H9 (cell line): ENCODE measurements at regions not wholly inside any gene's neighbourhood (a gene's known extent, or its start where the extent isn't known, plus 50 kb on each side); places are given as distances from the start of the nearest gene placed in this dataset.

Experiments used
- DNase-seq: peaks from one replicate; pipeline ENCODE4 v3.0.0-alpha.2; 2017
- H2AFZ ChIP-seq: one replicate; pipeline ENCODE4 v1.6.1; 2013; ENCODE audit warnings: mild to moderate bottlenecking, low read length, control low read depth, moderate library complexity
- H2AK5ac ChIP-seq: 2 replicates; pipeline ENCODE4 v1.6.1; 2013; ENCODE audit warnings: low read length, control low read depth, mixed read lengths; ENCODE audit not compliant: insufficient read length
- H2BK120ac ChIP-seq: one replicate; pipeline ENCODE4 v1.6.1; 2013; ENCODE audit warnings: low read depth, mild to moderate bottlenecking, low read length, control low read depth, inconsistent platforms; ENCODE audit not compliant: poor library complexity, severe bottlenecking
- H2BK12ac ChIP-seq: 2 replicates; pipeline ENCODE4 v1.6.1; 2013; ENCODE audit warnings: low read length, control low read depth, mixed read lengths, low read depth; ENCODE audit not compliant: insufficient read length
- H2BK15ac ChIP-seq: 2 replicates; pipeline ENCODE4 v1.6.1; 2013; ENCODE audit warnings: low read depth, low read length, control low read depth
- H2BK20ac ChIP-seq: one replicate; pipeline ENCODE4 v1.6.1; 2013; ENCODE audit warnings: low read depth, mild to moderate bottlenecking, low read length, control low read depth, inconsistent platforms; ENCODE audit not compliant: poor library complexity, severe bottlenecking
- H2BK5ac ChIP-seq: 2 replicates; pipeline ENCODE4 v1.6.1; 2013; ENCODE audit warnings: low read length, control low read depth, mixed read lengths; ENCODE audit not compliant: insufficient read length
- H3K14ac ChIP-seq: 2 replicates; pipeline ENCODE4 v1.6.1; 2013; ENCODE audit warnings: low read length, control low read depth; ENCODE audit not compliant: insufficient read depth
- H3K18ac ChIP-seq: 2 replicates; pipeline ENCODE4 v1.6.1; 2013; ENCODE audit warnings: low read depth, mild to moderate bottlenecking, mixed read lengths, low read length, control low read depth; ENCODE audit not compliant: insufficient read length
- H3K23ac ChIP-seq: 2 replicates; pipeline ENCODE4 v1.6.1; 2013; ENCODE audit warnings: low read length, control low read depth, mixed read lengths, low read depth; ENCODE audit not compliant: insufficient read length
- H3K23me2 ChIP-seq: 2 replicates; pipeline ENCODE4 v1.6.1; 2013; ENCODE audit warnings: low read depth, mild to moderate bottlenecking, mixed read lengths, low read length, control low read depth; ENCODE audit not compliant: insufficient read length, poor library complexity, severe bottlenecking
- H3K27ac ChIP-seq: 2 replicates; pipeline ENCODE4 v1.5.1; 2013; ENCODE audit warnings: low read length, control low read depth, mixed read lengths, low read depth; ENCODE audit not compliant: insufficient read length
- H3K27me3 ChIP-seq: 2 replicates; pipeline ENCODE4 v1.6.1; 2013; ENCODE audit warnings: low read length, control low read depth, inconsistent platforms; ENCODE audit not compliant: insufficient read depth
- H3K4ac ChIP-seq: 2 replicates; pipeline ENCODE4 v1.6.1; 2013; ENCODE audit warnings: low read depth, mild to moderate bottlenecking, control low read depth, inconsistent platforms, low read length, moderate library complexity
- H3K4me1 ChIP-seq: 2 replicates; pipeline ENCODE4 v1.6.1; 2013; ENCODE audit warnings: low read length, control low read depth, inconsistent platforms; ENCODE audit not compliant: insufficient read depth
- H3K4me2 ChIP-seq: 2 replicates; pipeline ENCODE4 v1.6.1; 2013; ENCODE audit warnings: low read length, control low read depth, mixed read lengths; ENCODE audit not compliant: insufficient read length, insufficient read depth
- H3K56ac ChIP-seq: 2 replicates; pipeline ENCODE4 v1.6.1; 2013; ENCODE audit warnings: low read depth, mild to moderate bottlenecking, mixed read lengths, low read length, control low read depth; ENCODE audit not compliant: insufficient read length
- H3K79me1 ChIP-seq: 2 replicates; pipeline ENCODE4 v1.6.1; 2013; ENCODE audit warnings: low read depth, mild to moderate bottlenecking, moderate library complexity, low read length, control low read depth, inconsistent platforms; ENCODE audit not compliant: insufficient read depth, poor library complexity, severe bottlenecking
- H3K79me2 ChIP-seq: 2 replicates; pipeline ENCODE4 v1.6.1; 2013; ENCODE audit warnings: low read length, control low read depth, inconsistent platforms; ENCODE audit not compliant: insufficient read depth
- H3K9ac ChIP-seq: 2 replicates; pipeline ENCODE4 v1.6.1; 2013; ENCODE audit warnings: low read length, control low read depth, mixed read lengths; ENCODE audit not compliant: insufficient read length; ENCODE audit errors: extremely low read depth
- H3K9me3 ChIP-seq: one replicate; pipeline ENCODE4 v1.6.1; 2013; ENCODE audit warnings: low read depth, low read length, inconsistent platforms; ENCODE audit not compliant: control insufficient read depth
- H3T11ph ChIP-seq: one replicate; pipeline ENCODE4 v1.6.1; 2013; ENCODE audit warnings: mild to moderate bottlenecking, low read length, control low read depth, inconsistent platforms
- H4K20me1 ChIP-seq: one replicate; pipeline ENCODE4 v1.6.1; 2013; ENCODE audit not compliant: control insufficient read depth, insufficient read length, insufficient read depth
- H4K5ac ChIP-seq: 2 replicates; pipeline ENCODE4 v1.6.1; 2013; ENCODE audit warnings: low read depth, mild to moderate bottlenecking, mixed read lengths, low read length, control low read depth; ENCODE audit not compliant: insufficient read length
- H4K8ac ChIP-seq: replicated peaks from 2 replicates; pipeline ENCODE4 v1.6.1; 2013; ENCODE audit warnings: low read length, control low read depth, mixed read lengths, low read depth; ENCODE audit not compliant: insufficient read length
- H4K91ac ChIP-seq: 2 replicates; pipeline ENCODE4 v1.6.1; 2013; ENCODE audit warnings: low read depth, mild to moderate bottlenecking, moderate library complexity, mixed read lengths, low read length, control low read depth; ENCODE audit not compliant: insufficient read length
- H3K27ac Mint-ChIP-seq, 3 experiments: 2 replicates in 2 of 3; 3 replicates in 1 of 3; pipeline ENCODE4 v1.8.0; 2020 to 2021; ENCODE audit warnings: mixed read lengths in 3 of 3, mild to moderate bottlenecking in 1 of 3, moderate library complexity in 1 of 3
- H3K27me3 Mint-ChIP-seq: 2 replicates; pipeline ENCODE4 v1.8.0; 2021; ENCODE audit warnings: low read depth, mild to moderate bottlenecking, moderate library complexity, mixed read lengths
- H3K36me3 Mint-ChIP-seq, 3 experiments: 2 replicates in 2 of 3; 3 replicates in 1 of 3; pipeline ENCODE4 v1.8.0; 2020 to 2021; ENCODE audit warnings: low read depth in 3 of 3, mixed read lengths in 3 of 3; ENCODE audit not compliant: insufficient read depth in 1 of 3
- H3K4me1 Mint-ChIP-seq, 2 experiments: 2 replicates each; pipeline ENCODE4 v1.8.0; 2020; ENCODE audit warnings: mixed read lengths in 2 of 2
- H3K4me3 Mint-ChIP-seq, 2 experiments: 2 replicates in 1 of 2; 3 replicates in 1 of 2; pipeline ENCODE4 v1.8.0; 2020 to 2021; ENCODE audit warnings: mild to moderate bottlenecking in 2 of 2, mixed read lengths in 2 of 2, moderate library complexity in 1 of 2
- H3K9me3 Mint-ChIP-seq, 2 experiments: 2 replicates in 1 of 2; 3 replicates in 1 of 2; pipeline ENCODE4 v1.8.0; 2020; ENCODE audit warnings: mild to moderate bottlenecking in 2 of 2, mixed read lengths in 2 of 2, moderate library complexity in 1 of 2
- CTCF ChIP-seq: fragments of 200-600 bp; sonication (generic); conservative IDR thresholded peaks from 3 replicates; pipeline ENCODE4 v1.8.0; 2021; ENCODE audit warnings: antibody characterized with exemption, mild to moderate bottlenecking
- WGBS: extraction: QIAGEN DNeasy Blood & Tissue Kit; methylation state at CpG from one replicate; pipeline ENCODE4 v1.1.7; 2013; ENCODE audit warnings: missing lambda C conversion rate, low lambda C conversion rate, mixed read lengths; ENCODE audit not compliant: insufficient read length; ENCODE audit errors: extremely low coverage; 5-methylcytosine and 5-hydroxymethylcytosine counted together

- no peak overlapping the region for H2AK5ac ChIP-seq
- H3K9me3 ChIP-seq: no peaks in the 10 kb centered on the region
- H3K4ac ChIP-seq: no peak overlapping the region
- H3K4me1 ChIP-seq: no peaks in the 10 kb centered on the region; the same call in 1 of the 2 replicates
- H3T11ph ChIP-seq: no peak overlapping the region
- H3K56ac ChIP-seq: no peak overlapping the region
- no peak overlapping the region for H3K27ac ChIP-seq
- H2BK120ac ChIP-seq: no peak overlapping the region
- H2BK12ac ChIP-seq: no peak overlapping the region
- H3K4me2 ChIP-seq: no peak overlapping the region
- H4K5ac ChIP-seq: no peak overlapping the region
- Mint-ChIP-seq H3K27ac (no peak overlapping the region), H3K9me3 (no peaks in the 10 kb centered on the region), H3K4me1 (peaks cover 31 to 39% of the 10 kb centered on the region in 2 experiments), H3K27me3 (peaks cover 34% of the 10 kb centered on the region), H3K4me3 (no peak overlapping the region), H3K36me3 (no peaks in the 10 kb centered on the region; a peak in 1 of 7 replicates)
- H3K9ac ChIP-seq: no peak overlapping the region
- no peaks in the 10 kb centered on the region for H3K23me2 ChIP-seq
- H3K27me3 ChIP-seq: no peaks in the 10 kb centered on the region
- no peak overlapping the region for H2BK15ac ChIP-seq
- H2BK20ac ChIP-seq: no peak overlapping the region
- no peaks in the 10 kb centered on the region for H3K79me1 ChIP-seq
- DNase-seq: no peak
- H2AFZ ChIP-seq: no peak overlapping the region
- no peak for TF ChIP-seq CTCF
- H3K79me2 ChIP-seq: no peaks in the 10 kb centered on the region
- WGBS: no CpG with 5 or more reads among the region's 10 CpGs
- no peak overlapping the region for H4K8ac ChIP-seq
- H3K14ac ChIP-seq: no peak overlapping the region
- no peak overlapping the region for H4K91ac ChIP-seq
- H4K20me1 ChIP-seq: no peaks in the 10 kb centered on the region
- no peak overlapping the region for H3K18ac ChIP-seq
- H2BK5ac ChIP-seq: no peak overlapping the region
- H3K23ac ChIP-seq: no peak overlapping the region
Measured at GRCh38 chr5:1948111-1948510, 65.4 kb upstream of the IRX4 start.
